ENCODE measurements at regions not wholly inside any gene's neighbourhood (a gene's known extent, or its start where the extent isn't known, plus 50 kb on each side); places are given as distances from the start of the nearest gene placed in this dataset.

- no peak for TF ChIP-seq CTCF (IDR thresholded peaks at IDR 0.05; ENCODE audit: low read depth, low read length)
- no peak for TF ChIP-seq EZH2phosphoT487 (IDR thresholded peaks at IDR 0.05; ENCODE audit: low read depth)
Measured at GRCh38 chr5:173472164-173472563, 143.9 kb upstream of the STC2 start.
